ENCODE measurements at regions not wholly inside any gene's neighbourhood (a gene's known extent, or its start where the extent isn't known, plus 50 kb on each side); places are given as distances from the start of the nearest gene placed in this dataset.

- Histone ChIP-seq H3K4me2 (ENCODE audit: insufficient read depth, insufficient read length, low read length) (no peak overlapping the region), H3K27ac (ENCODE audit: insufficient read length, low read depth, low read length) (no peak overlapping the region), H4K8ac (replicated peaks; ENCODE audit: insufficient read length, low read depth, low read length) (no peak overlapping the region), H3K79me1 (ENCODE audit: insufficient read depth, low read depth, low read length, poor library complexity, severe bottlenecking) (no peaks in the 10 kb centered on the region), H3K23me2 (ENCODE audit: insufficient read length, low read depth, low read length, poor library complexity, severe bottlenecking) (no peaks in the 10 kb centered on the region), H4K5ac (ENCODE audit: insufficient read length, low read depth, low read length) (no peak overlapping the region), H3K18ac (ENCODE audit: insufficient read length, low read depth, low read length) (no peak overlapping the region), H3K9ac (ENCODE audit: extremely low read depth, insufficient read length, low read length) (no peak overlapping the region), H2AFZ (ENCODE audit: low read length) (no peak overlapping the region), H3K23ac (ENCODE audit: insufficient read length, low read depth, low read length) (no peak overlapping the region), H3K4ac (ENCODE audit: low read depth, low read length) (no peak overlapping the region), H3K4me1 (ENCODE audit: insufficient read depth, low read length) (no peaks in the 10 kb centered on the region), H3K79me2 (ENCODE audit: insufficient read depth, low read length) (no peaks in the 10 kb centered on the region), H3K56ac (ENCODE audit: insufficient read length, low read depth, low read length) (no peak overlapping the region), H2BK5ac (ENCODE audit: insufficient read length, low read length) (no peak overlapping the region), H2BK12ac (ENCODE audit: insufficient read length, low read depth, low read length) (no peak overlapping the region), H3K27me3 (ENCODE audit: insufficient read depth, low read length) (no peaks in the 10 kb centered on the region), H3T11ph (ENCODE audit: low read length) (no peak overlapping the region), H4K91ac (ENCODE audit: insufficient read length, low read depth, low read length) (no peak overlapping the region), H2BK120ac (ENCODE audit: low read depth, low read length, poor library complexity, severe bottlenecking) (no peak overlapping the region), H2AK5ac (ENCODE audit: insufficient read length, low read length) (no peak overlapping the region), H2BK20ac (ENCODE audit: low read depth, low read length, poor library complexity, severe bottlenecking) (no peak overlapping the region), H2BK15ac (ENCODE audit: low read depth, low read length) (no peak overlapping the region), H3K14ac (ENCODE audit: insufficient read depth, low read length) (no peak overlapping the region), H3K9me3 (ENCODE audit: control insufficient read depth, low read depth, low read length) (no peaks in the 10 kb centered on the region), H4K20me1 (ENCODE audit: control insufficient read depth, insufficient read depth, insufficient read length) (no peaks in the 10 kb centered on the region)
- H3K27ac Mint-ChIP-seq: no peak overlapping the region
- no peak for DNase-seq
- H3K36me3 Mint-ChIP-seq (ENCODE audit: insufficient read depth in 1 of 3, low read depth in 3 of 3): no peaks in the 10 kb centered on the region
- H3K4me3 Mint-ChIP-seq: no peak overlapping the region
- TF ChIP-seq CTCF (conservative IDR thresholded peaks at IDR 0.05): peak; percentile 59
- no peaks in the 10 kb centered on the region for H3K9me3 Mint-ChIP-seq
- no peaks in the 10 kb centered on the region for H3K27me3 Mint-ChIP-seq (ENCODE audit: low read depth)
- peaks cover 6 to 9% of the 10 kb centered on the region in 2 experiments for H3K4me1 Mint-ChIP-seq
Measured at GRCh38 chr5:148729182-148729581, 74.9 kb upstream of the HTR4 start.

All from H9 (cell line).